ENCODE measurements at regions not wholly inside any gene's neighbourhood (a gene's known extent, or its start where the extent isn't known, plus 50 kb on each side); places are given as distances from the start of the nearest gene placed in this dataset.

DNA sequence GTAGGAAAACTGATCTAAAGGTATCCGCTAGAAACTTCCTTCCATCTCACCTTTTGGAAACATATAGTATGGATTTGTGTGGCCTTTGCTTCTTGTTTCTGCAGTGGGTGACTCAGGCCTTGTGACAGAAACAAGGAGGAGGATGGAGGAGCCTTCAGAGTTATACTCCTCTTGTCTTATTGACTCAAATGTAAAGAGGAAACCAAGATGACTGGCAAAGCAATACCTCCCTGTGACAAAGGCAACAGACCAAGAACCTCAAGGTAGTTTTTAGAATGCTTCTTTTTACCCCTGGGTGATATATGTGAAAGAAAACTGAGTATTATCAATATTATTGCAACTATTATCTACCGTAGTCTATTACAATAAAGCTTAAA, 123.3 kb upstream of the SLIT3 start:
- DNase-seq (ENCODE audit: low read depth, low spot score), result no peak
- no peaks in the 10 kb centered on the region for H3K4me1 ChIP-seq (ENCODE audit: insufficient read depth, insufficient read length)
- H3K9me3 ChIP-seq (ENCODE audit: insufficient read depth, low read length), result no peaks in the 10 kb centered on the region
- H3K9ac ChIP-seq (ENCODE audit: insufficient read length, low read depth), result no peak overlapping the region
- no peak for TF ChIP-seq ZNF274 (IDR thresholded peaks at IDR 0.05; ENCODE audit: low read depth, low read length)
- no peak for TF ChIP-seq YY1 (IDR thresholded peaks at IDR 0.05; ENCODE audit: insufficient read depth, insufficient read length)
- no peak for TF ChIP-seq SUZ12 (IDR thresholded peaks at IDR 0.05; ENCODE audit: extremely low read depth, insufficient read depth, insufficient read length)
- H3K4me3 ChIP-seq (ENCODE audit: insufficient read length, low read depth), result no peak overlapping the region
- no peaks in the 10 kb centered on the region for H3K27me3 ChIP-seq (ENCODE audit: insufficient read depth, insufficient read length)
- H3K36me3 ChIP-seq (ENCODE audit: insufficient read depth, insufficient read length, low read length), result no peaks in the 10 kb centered on the region

DNA sequence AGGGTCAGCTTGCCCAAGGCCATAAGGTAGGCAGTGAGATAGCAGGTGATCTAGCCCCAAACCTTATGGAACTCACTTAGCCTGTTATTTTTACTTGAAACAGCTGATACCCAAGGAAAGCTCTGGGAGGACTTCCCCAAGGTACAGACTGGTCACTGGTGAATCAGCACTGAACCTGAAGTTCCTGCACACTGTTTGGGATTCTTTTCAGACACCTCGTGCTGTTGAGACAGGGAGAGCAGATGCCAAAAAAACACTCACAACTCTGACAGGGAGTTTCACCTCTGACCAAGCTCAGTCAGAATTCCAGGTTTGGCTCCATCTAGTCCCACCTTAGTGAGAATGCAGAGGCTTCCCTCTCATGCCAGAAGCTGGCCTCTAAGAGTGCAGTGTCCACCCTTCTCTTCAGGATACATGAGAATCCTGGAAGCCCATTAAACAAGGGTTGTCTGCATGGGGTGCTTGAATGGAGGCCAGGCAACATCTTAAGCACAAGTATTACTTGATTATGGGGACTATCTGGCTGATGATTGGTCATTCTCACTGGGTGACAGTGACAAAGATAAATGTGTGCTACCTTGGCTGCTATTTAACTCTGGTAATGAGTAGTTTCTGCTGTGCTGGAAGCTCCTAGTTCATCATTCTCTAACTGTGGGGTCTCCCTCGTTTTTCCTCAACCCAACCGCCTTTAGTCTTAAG, 122.8 kb upstream of the SLIT3 start:
- DNase-seq (ENCODE audit: low read depth, low spot score), result no peak
- Histone ChIP-seq H3K36me3 (ENCODE audit: insufficient read depth, insufficient read length, low read length) (no peaks in the 10 kb centered on the region), H3K9me3 (ENCODE audit: insufficient read depth, low read length) (no peaks in the 10 kb centered on the region), H3K9ac (ENCODE audit: insufficient read length, low read depth) (no peak overlapping the region), H3K27me3 (ENCODE audit: insufficient read depth, insufficient read length) (no peaks in the 10 kb centered on the region), H3K4me1 (ENCODE audit: insufficient read depth, insufficient read length) (no peaks in the 10 kb centered on the region), H3K4me3 (ENCODE audit: insufficient read length, low read depth) (no peak overlapping the region)
- TF ChIP-seq SUZ12 (IDR thresholded peaks at IDR 0.05; ENCODE audit: extremely low read depth, insufficient read depth, insufficient read length), result no peak
- no peak for TF ChIP-seq YY1 (IDR thresholded peaks at IDR 0.05; ENCODE audit: insufficient read depth, insufficient read length)
- no peak for TF ChIP-seq ZNF274 (IDR thresholded peaks at IDR 0.05; ENCODE audit: low read depth, low read length)

DNA sequence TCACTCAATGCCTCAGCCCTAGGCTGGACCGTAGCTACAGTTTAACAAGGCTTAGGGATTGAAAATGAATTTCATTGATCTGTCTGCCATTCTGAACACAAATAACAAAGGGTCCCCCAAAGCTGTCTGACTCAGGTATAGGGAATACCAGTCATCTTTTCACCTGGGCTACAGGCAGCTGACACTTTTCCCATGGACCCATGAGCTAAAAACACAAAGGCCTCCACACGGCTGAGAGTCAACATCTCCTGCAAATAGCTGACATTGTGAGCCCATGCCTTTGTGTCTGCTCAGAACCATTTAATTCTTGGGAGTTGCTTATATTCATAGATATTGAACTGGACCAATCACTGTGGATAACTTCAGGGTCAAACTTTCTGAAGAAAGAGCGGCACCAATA, 121.1 kb upstream of the SLIT3 start:
- Histone ChIP-seq H3K4me3 (ENCODE audit: insufficient read length, low read depth) (no peak overlapping the region), H3K27me3 (ENCODE audit: insufficient read depth, insufficient read length) (no peaks in the 10 kb centered on the region), H3K9ac (ENCODE audit: insufficient read length, low read depth) (no peak overlapping the region), H3K9me3 (ENCODE audit: insufficient read depth, low read length) (no peaks in the 10 kb centered on the region), H3K36me3 (ENCODE audit: insufficient read depth, insufficient read length, low read length) (no peaks in the 10 kb centered on the region), H3K4me1 (ENCODE audit: insufficient read depth, insufficient read length) (no peaks in the 10 kb centered on the region)
- TF ChIP-seq SUZ12 (IDR thresholded peaks at IDR 0.05; ENCODE audit: extremely low read depth, insufficient read depth, insufficient read length), result no peak
- DNase-seq (ENCODE audit: low read depth, low spot score), result no peak

DNA sequence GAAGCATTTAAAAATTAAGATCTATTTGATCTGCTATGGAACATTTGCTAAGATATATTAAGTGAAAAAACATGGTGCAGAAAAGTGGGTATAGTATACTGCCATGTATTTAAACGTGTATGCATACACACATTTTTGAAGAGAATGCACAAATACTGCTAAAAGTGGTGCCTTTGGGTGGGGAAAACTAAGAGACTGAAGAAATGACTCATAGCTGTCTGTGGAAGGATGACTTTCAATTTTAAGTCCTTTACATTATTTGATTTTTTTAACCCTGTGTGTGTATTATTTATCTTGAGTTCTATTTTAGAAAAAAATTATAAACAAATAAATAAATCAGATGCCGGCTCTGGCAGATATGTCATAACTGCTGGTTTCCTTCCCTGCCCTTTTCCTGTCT, 120.7 kb upstream of the SLIT3 start:
- Histone ChIP-seq H3K9me3 (ENCODE audit: insufficient read depth, low read length) (no peaks in the 10 kb centered on the region), H3K4me1 (ENCODE audit: insufficient read depth, insufficient read length) (no peaks in the 10 kb centered on the region), H3K4me3 (ENCODE audit: insufficient read length, low read depth) (no peak overlapping the region), H3K27me3 (ENCODE audit: insufficient read depth, insufficient read length) (no peaks in the 10 kb centered on the region), H3K9ac (ENCODE audit: insufficient read length, low read depth) (no peak overlapping the region), H3K36me3 (ENCODE audit: insufficient read depth, insufficient read length, low read length) (no peaks in the 10 kb centered on the region)
- TF ChIP-seq ZNF274 (IDR thresholded peaks at IDR 0.05; ENCODE audit: low read depth, low read length) (no peak), SUZ12 (IDR thresholded peaks at IDR 0.05; ENCODE audit: extremely low read depth, insufficient read depth, insufficient read length) (no peak), YY1 (IDR thresholded peaks at IDR 0.05; ENCODE audit: insufficient read depth, insufficient read length) (no peak)
- no peak for DNase-seq (ENCODE audit: low read depth, low spot score)

DNA sequence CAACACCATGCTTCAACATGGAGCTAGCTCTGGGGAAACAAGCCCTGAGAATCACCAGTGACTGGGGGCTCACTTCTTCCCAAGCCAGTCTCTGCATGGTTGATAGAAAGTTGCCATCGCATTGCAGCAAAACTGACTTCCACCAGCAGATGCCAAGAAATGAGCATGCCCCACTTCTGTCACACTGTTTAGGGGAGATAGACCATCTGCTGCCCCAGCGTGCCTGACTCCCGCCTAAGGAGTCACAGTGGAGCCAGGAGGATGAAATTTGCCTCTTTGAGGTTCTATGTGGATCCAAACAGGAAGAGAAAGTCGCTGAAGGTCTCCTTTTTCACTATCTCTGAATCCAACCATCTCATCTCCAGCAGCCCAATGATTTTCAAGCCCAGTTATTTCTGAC, 116.7 kb upstream of the SLIT3 start:
- Histone ChIP-seq H3K27me3 (ENCODE audit: insufficient read depth, insufficient read length) (no peaks in the 10 kb centered on the region), H3K4me3 (ENCODE audit: insufficient read length, low read depth) (no peak overlapping the region), H3K36me3 (ENCODE audit: insufficient read depth, insufficient read length, low read length) (no peaks in the 10 kb centered on the region), H3K9me3 (ENCODE audit: insufficient read depth, low read length) (no peaks in the 10 kb centered on the region), H3K9ac (ENCODE audit: insufficient read length, low read depth) (no peak overlapping the region), H3K4me1 (ENCODE audit: insufficient read depth, insufficient read length) (no peaks in the 10 kb centered on the region)
- no peak for DNase-seq (ENCODE audit: low read depth, low spot score)
- no peak for TF ChIP-seq ZNF274 (IDR thresholded peaks at IDR 0.05; ENCODE audit: low read depth, low read length)
- no peak for TF ChIP-seq SUZ12 (IDR thresholded peaks at IDR 0.05; ENCODE audit: extremely low read depth, insufficient read depth, insufficient read length)
- TF ChIP-seq YY1 (IDR thresholded peaks at IDR 0.05; ENCODE audit: insufficient read depth, insufficient read length), result no peak

DNA sequence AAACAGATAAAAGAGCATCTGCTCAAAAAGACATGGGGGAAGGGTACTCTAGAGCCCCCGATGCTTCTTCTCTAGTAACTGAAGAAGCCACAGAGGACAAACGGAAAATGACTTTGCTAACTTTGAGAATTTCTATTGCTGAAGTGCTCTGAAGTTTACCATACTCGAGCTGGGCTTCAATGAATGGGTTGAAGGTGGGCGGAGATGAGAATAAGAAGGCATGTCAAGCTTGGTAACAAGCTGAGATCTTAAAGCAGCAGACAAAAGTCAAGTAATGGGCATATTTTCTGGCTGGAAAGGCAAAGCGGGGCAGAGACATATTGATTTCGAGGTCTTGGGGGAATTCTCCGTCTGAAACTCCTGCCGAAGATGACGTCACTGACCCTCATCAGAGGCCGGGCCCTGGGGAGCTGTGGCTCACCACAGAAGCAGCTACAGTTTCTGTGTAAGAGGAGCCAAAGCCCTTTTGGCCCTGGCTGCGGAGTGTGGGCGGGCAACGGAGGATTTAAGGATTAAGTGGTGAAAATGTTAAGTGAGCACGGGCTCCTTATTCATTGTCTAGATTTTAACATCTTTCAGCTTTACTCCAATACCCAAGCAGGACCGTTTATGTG, 115.8 kb upstream of the SLIT3 start:
- Histone ChIP-seq H3K36me3 (ENCODE audit: insufficient read depth, insufficient read length, low read length) (no peaks in the 10 kb centered on the region), H3K4me3 (ENCODE audit: insufficient read length, low read depth) (no peak overlapping the region), H3K9ac (ENCODE audit: insufficient read length, low read depth) (no peak overlapping the region), H3K27me3 (ENCODE audit: insufficient read depth, insufficient read length) (no peaks in the 10 kb centered on the region), H3K9me3 (ENCODE audit: insufficient read depth, low read length) (no peaks in the 10 kb centered on the region), H3K4me1 (ENCODE audit: insufficient read depth, insufficient read length) (no peaks in the 10 kb centered on the region)
- TF ChIP-seq YY1 (IDR thresholded peaks at IDR 0.05; ENCODE audit: insufficient read depth, insufficient read length) (no peak), ZNF274 (IDR thresholded peaks at IDR 0.05; ENCODE audit: low read depth, low read length) (no peak), SUZ12 (IDR thresholded peaks at IDR 0.05; ENCODE audit: extremely low read depth, insufficient read depth, insufficient read length) (no peak)
- no peak for DNase-seq (ENCODE audit: low read depth, low spot score)

DNA sequence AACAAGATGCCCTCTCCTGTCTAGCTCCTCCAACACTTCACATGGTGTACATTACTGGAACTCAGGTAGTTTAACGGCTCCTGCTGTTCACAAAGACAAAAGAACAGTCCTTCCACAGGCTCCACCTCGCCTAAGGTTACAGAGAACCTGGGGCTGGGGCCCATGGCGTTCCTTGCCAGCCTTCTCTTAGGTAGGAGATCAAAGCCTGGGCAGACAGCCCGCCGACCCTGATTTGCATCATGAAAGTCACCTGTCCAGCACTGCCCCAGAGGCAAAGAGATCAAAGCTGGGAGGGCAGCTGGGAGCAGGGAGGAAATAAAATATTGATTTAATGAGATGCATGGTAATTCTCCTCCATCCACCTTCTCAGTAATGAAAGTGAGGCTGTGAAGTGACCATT, 115.0 kb upstream of the SLIT3 start:
- Histone ChIP-seq H3K27me3 (ENCODE audit: insufficient read depth, insufficient read length) (no peaks in the 10 kb centered on the region), H3K9ac (ENCODE audit: insufficient read length, low read depth) (no peak overlapping the region), H3K4me3 (ENCODE audit: insufficient read length, low read depth) (no peak overlapping the region), H3K9me3 (ENCODE audit: insufficient read depth, low read length) (no peaks in the 10 kb centered on the region), H3K4me1 (ENCODE audit: insufficient read depth, insufficient read length) (no peaks in the 10 kb centered on the region), H3K36me3 (ENCODE audit: insufficient read depth, insufficient read length, low read length) (no peaks in the 10 kb centered on the region)
- no peak for TF ChIP-seq SUZ12 (IDR thresholded peaks at IDR 0.05; ENCODE audit: extremely low read depth, insufficient read depth, insufficient read length)
- DNase-seq (ENCODE audit: low read depth, low spot score), result no peak

Measured in NT2/D1 (cell line).